Spinal cord (tissue), 9 donors: ENCODE measurements at regions not wholly inside any gene's neighbourhood (a gene's known extent, or its start where the extent isn't known, plus 50 kb on each side); places are given as distances from the start of the nearest gene placed in this dataset.

Experiments used
- DNase-seq, 6 donors: peaks; one replicate each; pipeline versions ENCODE4 v3.0.0 to v3.0.0-alpha.2; 2013 to 2015; ENCODE audit warnings: low spot score in 6 of 6, low read depth in 4 of 6
- H3K27ac ChIP-seq: one replicate; pipeline ENCODE4 v1.5.1; 2013; ENCODE audit warnings: low read depth, low read length, control low read depth
- H3K27me3 ChIP-seq: one replicate; pipeline ENCODE4 v1.6.1; 2013; ENCODE audit warnings: low read length; ENCODE audit not compliant: control insufficient read depth, insufficient read depth
- H3K36me3 ChIP-seq: one replicate; pipeline ENCODE4 v1.6.1; 2013; ENCODE audit warnings: low read length; ENCODE audit not compliant: control insufficient read depth, insufficient read depth
- H3K4me1 ChIP-seq: one replicate; pipeline ENCODE4 v1.6.1; 2013; ENCODE audit warnings: low read length; ENCODE audit not compliant: control insufficient read depth, insufficient read depth
- H3K4me3 ChIP-seq: one replicate; pipeline ENCODE4 v1.5.1; 2013; ENCODE audit warnings: low read depth, low read length, control low read depth
- H3K9me3 ChIP-seq: one replicate; pipeline ENCODE4 v1.6.1; 2013; ENCODE audit warnings: low read length; ENCODE audit not compliant: control insufficient read depth, insufficient read depth
- WGBS: methylation state at CpG from one replicate; pipeline ENCODE4 v1.1.5; 2013; ENCODE audit warnings: missing lambda C conversion rate; ENCODE audit not compliant: insufficient coverage; 5-methylcytosine and 5-hydroxymethylcytosine counted together
- donor health status: healthy.

GRCh38 chr1:81290326-81290725 lies 510.4 kb upstream of the ADGRL2 start:
- 80% methylated on average over 1 of the region's 6 CpGs for WGBS

GRCh38 chr1:81288689-81289088 lies 512.0 kb upstream of the ADGRL2 start:
- no peak for DNase-seq
- Histone ChIP-seq H3K27ac (no peak overlapping the region), H3K9me3 (no peaks in the 10 kb centered on the region), H3K27me3 (no peaks in the 10 kb centered on the region), H3K4me3 (no peak overlapping the region), H3K36me3 (no peaks in the 10 kb centered on the region), H3K4me1 (no peaks in the 10 kb centered on the region)
- no CpG with 5 or more reads among the region's 2 CpGs for WGBS

More at GRCh38 chr1:81290326-81290725, 510.4 kb upstream of the ADGRL2 start:
- H3K4me3 ChIP-seq = no peak overlapping the region
- no peaks in the 10 kb centered on the region for H3K9me3 ChIP-seq
- H3K27ac ChIP-seq = no peak overlapping the region
- no peak for DNase-seq
- H3K4me1 ChIP-seq = no peaks in the 10 kb centered on the region
- no peaks in the 10 kb centered on the region for H3K27me3 ChIP-seq
- H3K36me3 ChIP-seq = no peaks in the 10 kb centered on the region

GRCh38 chr1:81287411-81288080 lies 513.2 kb upstream of the ADGRL2 start:
- H3K36me3 ChIP-seq = no peaks in the 10 kb centered on the region
- no peaks in the 10 kb centered on the region for H3K4me1 ChIP-seq
- no peak overlapping the region for H3K27ac ChIP-seq
- H3K4me3 ChIP-seq = no peak overlapping the region
- no peaks in the 10 kb centered on the region for H3K27me3 ChIP-seq
- no CpG with 5 or more reads among the region's 2 CpGs for WGBS
- DNase-seq = no peak
- H3K9me3 ChIP-seq = no peaks in the 10 kb centered on the region

GRCh38 chr1:81270051-81270450 lies 530.7 kb upstream of the ADGRL2 start:
- Histone ChIP-seq H3K36me3 (no peaks in the 10 kb centered on the region), H3K27ac (no peak overlapping the region), H3K27me3 (no peaks in the 10 kb centered on the region), H3K4me3 (no peak overlapping the region), H3K9me3 (no peaks in the 10 kb centered on the region), H3K4me1 (no peaks in the 10 kb centered on the region)
- WGBS = no CpG with 5 or more reads among the region's 2 CpGs
- DNase-seq = no peak

- Histone ChIP-seq H3K27ac (no peak overlapping the region), H3K27me3 (no peaks in the 10 kb centered on the region)
- WGBS = no CpG with 5 or more reads among the region's 3 CpGs
These were observed 535.8 kb upstream of the ADGRL2 start for GRCh38 chr1:81264976-81265375.

GRCh38 chr1:81259625-81260411 lies 540.9 kb upstream of the ADGRL2 start:
- WGBS = 88% methylated on average over 3 of the region's 6 CpGs
- no peaks in the 10 kb centered on the region for H3K36me3 ChIP-seq
- no peak for DNase-seq

More at GRCh38 chr1:81264976-81265375, 535.8 kb upstream of the ADGRL2 start:
- Histone ChIP-seq H3K36me3 (no peaks in the 10 kb centered on the region), H3K4me3 (no peak overlapping the region), H3K9me3 (no peaks in the 10 kb centered on the region), H3K4me1 (no peaks in the 10 kb centered on the region)
- DNase-seq = no peak

GRCh38 chr1:81254560-81254959 lies 546.2 kb upstream of the ADGRL2 start:
- WGBS = no CpG with 5 or more reads among the region's 2 CpGs
- Histone ChIP-seq H3K27me3 (no peaks in the 10 kb centered on the region), H3K27ac (no peak overlapping the region), H3K4me3 (no peak overlapping the region), H3K4me1 (no peaks in the 10 kb centered on the region), H3K36me3 (no peaks in the 10 kb centered on the region), H3K9me3 (no peaks in the 10 kb centered on the region)
- no peak for DNase-seq

More at GRCh38 chr1:81259625-81260411, 540.9 kb upstream of the ADGRL2 start:
- no peak overlapping the region for H3K27ac ChIP-seq
- H3K9me3 ChIP-seq = no peaks in the 10 kb centered on the region
- no peaks in the 10 kb centered on the region for H3K27me3 ChIP-seq
- no peak overlapping the region for H3K4me3 ChIP-seq
- no peaks in the 10 kb centered on the region for H3K4me1 ChIP-seq

- Histone ChIP-seq H3K4me3 (no peak overlapping the region), H3K27me3 (no peaks in the 10 kb centered on the region), H3K9me3 (no peaks in the 10 kb centered on the region), H3K4me1 (no peaks in the 10 kb centered on the region), H3K36me3 (no peaks in the 10 kb centered on the region), H3K27ac (no peak overlapping the region)
- no CpG with 5 or more reads among the region's 2 CpGs for WGBS
- DNase-seq = no peak
These were observed 546.7 kb upstream of the ADGRL2 start for GRCh38 chr1:81254068-81254467.

GRCh38 chr1:81252471-81253151 lies 548.1 kb upstream of the ADGRL2 start:
- H3K4me3 ChIP-seq = no peak overlapping the region
- H3K36me3 ChIP-seq = no peaks in the 10 kb centered on the region
- no peaks in the 10 kb centered on the region for H3K27me3 ChIP-seq
- H3K27ac ChIP-seq = no peak overlapping the region
- DNase-seq = no peak
- H3K9me3 ChIP-seq = no peaks in the 10 kb centered on the region
- no peaks in the 10 kb centered on the region for H3K4me1 ChIP-seq
